ENCODE measurements at regions not wholly inside any gene's neighbourhood (a gene's known extent, or its start where the extent isn't known, plus 50 kb on each side); places are given as distances from the start of the nearest gene placed in this dataset.

DNA sequence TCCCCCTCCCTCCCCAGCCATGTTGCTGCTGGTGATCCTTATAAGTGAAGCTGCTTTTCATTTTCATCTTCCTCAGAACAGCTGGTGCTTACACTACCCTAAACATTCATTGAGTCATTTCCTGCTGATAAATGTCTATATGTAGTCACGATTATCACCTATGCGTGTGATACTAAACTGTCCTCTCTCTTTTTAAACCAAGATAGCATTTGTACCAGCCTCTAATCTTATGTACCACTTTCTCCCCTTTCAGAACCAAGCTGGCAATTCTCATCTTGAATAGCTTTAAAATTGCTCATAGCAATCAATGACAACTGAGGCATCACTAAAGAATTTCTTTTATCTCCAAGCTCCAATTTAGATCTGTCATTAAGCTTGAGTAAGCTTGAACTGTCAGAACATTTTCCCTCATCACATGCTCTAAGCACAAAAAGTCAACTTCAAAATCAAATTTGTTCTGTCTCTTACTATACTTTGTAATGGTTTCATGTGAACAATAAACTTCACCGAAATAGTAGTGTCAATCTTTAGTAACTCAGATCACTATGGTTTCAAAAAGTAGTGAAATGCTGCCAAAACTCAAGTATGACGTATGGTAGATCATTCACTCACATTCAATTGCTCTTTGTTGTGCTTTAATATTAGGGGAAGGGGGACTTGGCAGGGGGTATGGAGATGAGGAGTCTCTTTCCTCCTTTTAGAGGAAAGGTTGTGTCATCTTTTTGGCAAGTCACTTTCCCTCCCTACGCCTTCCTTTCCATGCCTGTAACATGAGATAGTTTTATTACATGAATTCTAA is 178.1 kb upstream of the NOVA1 start:
- CTCF ChIA-PET: no interaction called here
- Histone ChIP-seq H3K4ac (ENCODE audit: low read depth, low read length) (no peak overlapping the region), H2BK5ac (ENCODE audit: low read depth, low read length, poor library complexity, severe bottlenecking) (no peak overlapping the region), H2BK120ac (ENCODE audit: low read depth, low read length) (no peak overlapping the region), H4K8ac (ENCODE audit: low read depth in 2 of 2, low read length in 2 of 2) (no peak overlapping the region), H3K9me1 (ENCODE audit: insufficient read depth, low read length) (no peaks in the 10 kb centered on the region), H2AFZ (replicated peaks; ENCODE audit: low read length, poor library complexity) (no peak overlapping the region), H3K36me3 (ENCODE audit: control insufficient read depth, insufficient read depth, low read length) (no peaks in the 10 kb centered on the region), H3K4me1 (ENCODE audit: control insufficient read depth, insufficient read depth, low read length) (no peaks in the 10 kb centered on the region), H3K4me2 (ENCODE audit: low read depth, low read length) (peak overlapping the region; percentile 55), H3K27ac (ENCODE audit: insufficient read depth, low read length) (no peak overlapping the region), H2AK5ac (ENCODE audit: low read depth, low read length) (no peak overlapping the region), H2AK9ac (replicated peaks; ENCODE audit: low read depth, low read length, poor library complexity) (no peak overlapping the region), H4K5ac (ENCODE audit: low read depth, low read length) (no peak overlapping the region), H3K18ac (ENCODE audit: low read depth, low read length) (no peak overlapping the region), H3K56ac (ENCODE audit: extremely low read depth, insufficient read depth, low read length) (no peak overlapping the region), H2BK20ac (ENCODE audit: low read depth, low read length) (no peak overlapping the region), H4K20me1 (ENCODE audit: insufficient read depth, low read length) (no peaks in the 10 kb centered on the region), H2BK15ac (ENCODE audit: low read depth, low read length) (no peak overlapping the region), H4K91ac (ENCODE audit: insufficient read depth, low read depth, low read length) (no peak overlapping the region), H3K9me3 (ENCODE audit: control insufficient read depth, insufficient read depth, low read length) (no peaks in the 10 kb centered on the region), H3K4me3 (ENCODE audit: insufficient read depth, low read depth, low read length) (no peak overlapping the region), H3K14ac (replicated peaks; ENCODE audit: low read depth, low read length) (no peak overlapping the region), H3K27me3 (ENCODE audit: control insufficient read depth, insufficient read depth, low read length) (no peaks in the 10 kb centered on the region), H3K79me1 (ENCODE audit: low read depth in 1 of 2, low read length in 2 of 2) (no peaks in the 10 kb centered on the region), H3K23ac (ENCODE audit: low read depth, low read length) (no peak overlapping the region), H3K9ac (ENCODE audit: low read depth, low read length) (no peak overlapping the region)
- POLR2A ChIA-PET (ENCODE audit: unreplicated experiment): no interaction called here
- no TSS peak for BruUV-seq (replicated peaks)
- intact Hi-C loops (cut with micrococcal nuclease) (no loop called here), dilution Hi-C loops (cut with HindIII; ENCODE audit: low sequenced_read_pairs, unreplicated experiment) (no loop called here), in situ Hi-C loops (cut with MboI; ENCODE audit: low sequenced_read_pairs) (no loop called here)
- DNase-seq (peak; percentile 36), ATAC-seq (ENCODE audit: low read depth) (peak; percentile 61)
- TF ChIP-seq POLR2A (IDR thresholded peaks at IDR 0.05; ENCODE audit: low read depth, low read length): no peak
- TF ChIP-seq RCOR1 (IDR thresholded peaks at IDR 0.05; ENCODE audit: insufficient replicate concordance, low read length): no peak
- TF ChIP-seq MXI1 (IDR thresholded peaks at IDR 0.05; ENCODE audit: borderline replicate concordance, low read depth, low read length): no peak
- no peak for TF ChIP-seq SMC3 (IDR thresholded peaks at IDR 0.05; ENCODE audit: low read depth, low read length)
- TF ChIP-seq BHLHE40 (IDR thresholded peaks at IDR 0.05; ENCODE audit: low read depth, low read length): no peak
- TF ChIP-seq RFX5 (IDR thresholded peaks at IDR 0.05; ENCODE audit: low read depth, low read length): no peak
- no peak for TF ChIP-seq MAFK (IDR thresholded peaks at IDR 0.05; ENCODE audit: low read depth, low read length)
- TF ChIP-seq USF2 (IDR thresholded peaks at IDR 0.05; ENCODE audit: low read depth, low read length): no peak
- no peak for TF ChIP-seq CHD1 (IDR thresholded peaks at IDR 0.05; ENCODE audit: low read depth, low read length)
- TF ChIP-seq RAD21 (IDR thresholded peaks at IDR 0.05; ENCODE audit: low read length): no peak
- TF ChIP-seq, protein P1, sequence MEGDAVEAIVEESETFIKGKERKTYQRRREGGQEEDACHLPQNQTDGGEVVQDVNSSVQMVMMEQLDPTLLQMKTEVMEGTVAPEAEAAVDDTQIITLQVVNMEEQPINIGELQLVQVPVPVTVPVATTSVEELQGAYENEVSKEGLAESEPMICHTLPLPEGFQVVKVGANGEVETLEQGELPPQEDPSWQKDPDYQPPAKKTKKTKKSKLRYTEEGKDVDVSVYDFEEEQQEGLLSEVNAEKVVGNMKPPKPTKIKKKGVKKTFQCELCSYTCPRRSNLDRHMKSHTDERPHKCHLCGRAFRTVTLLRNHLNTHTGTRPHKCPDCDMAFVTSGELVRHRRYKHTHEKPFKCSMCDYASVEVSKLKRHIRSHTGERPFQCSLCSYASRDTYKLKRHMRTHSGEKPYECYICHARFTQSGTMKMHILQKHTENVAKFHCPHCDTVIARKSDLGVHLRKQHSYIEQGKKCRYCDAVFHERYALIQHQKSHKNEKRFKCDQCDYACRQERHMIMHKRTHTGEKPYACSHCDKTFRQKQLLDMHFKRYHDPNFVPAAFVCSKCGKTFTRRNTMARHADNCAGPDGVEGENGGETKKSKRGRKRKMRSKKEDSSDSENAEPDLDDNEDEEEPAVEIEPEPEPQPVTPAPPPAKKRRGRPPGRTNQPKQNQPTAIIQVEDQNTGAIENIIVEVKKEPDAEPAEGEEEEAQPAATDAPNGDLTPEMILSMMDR (conservative IDR thresholded peaks at IDR 0.05; ENCODE audit: low read depth, low read length): no peak
- no peak for TF ChIP-seq NFE2L2 (IDR thresholded peaks at IDR 0.05; ENCODE audit: low read depth, low read length)
- TF ChIP-seq CEBPB (IDR thresholded peaks at IDR 0.05; ENCODE audit: low read depth, low read length): no peak
- no CpG with 5 or more reads among the region's 5 CpGs for WGBS, 2 experiments (ENCODE audit: extremely low coverage in 2 of 2, insufficient read length in 1 of 2)

Measured in IMR-90 (cell line).